ENCODE measurements at regions not wholly inside any gene's neighbourhood (a gene's known extent, or its start where the extent isn't known, plus 50 kb on each side); places are given as distances from the start of the nearest gene placed in this dataset.
"Not testable (repeated sequence)": the region's sequence is repeated elsewhere in the genome, so short reads cannot be mapped to it uniquely, and the experiment has no call there.

GRCh38 chr7:114140561-114140960 is 221.8 kb upstream of the PPP1R3A start:
- intact Hi-C loops (cut with DNase I), result no loop called here
- no peak for DNase-seq (ENCODE audit: low spot score)

- intact Hi-C loops (cut with DNase I), result not testable (repeated sequence)
These were observed 220.9 kb upstream of the PPP1R3A start for GRCh38 chr7:114139690-114140089.

GRCh38 chr7:114138587-114138986 is 219.8 kb upstream of the PPP1R3A start:
- DNase-seq (ENCODE audit: low spot score), result no peak
- intact Hi-C loops (cut with DNase I), result no loop called here

More at GRCh38 chr7:114139690-114140089, 220.9 kb upstream of the PPP1R3A start:
- not testable (repeated sequence) for DNase-seq (ENCODE audit: low spot score)

GRCh38 chr7:114133717-114134116 is 214.9 kb upstream of the PPP1R3A start:
- intact Hi-C loops (cut with DNase I), result no loop called here
- DNase-seq (ENCODE audit: low spot score), result no peak

GRCh38 chr7:114130866-114131265 is 212.1 kb upstream of the PPP1R3A start:
- intact Hi-C loops (cut with DNase I), result no loop called here
- no peak for DNase-seq (ENCODE audit: low spot score)

- intact Hi-C loops (cut with DNase I), result no loop called here
- DNase-seq (ENCODE audit: low spot score), result no peak
These were observed 210.1 kb upstream of the PPP1R3A start for GRCh38 chr7:114128880-114129279.

GRCh38 chr7:114126095-114126494 is 207.3 kb upstream of the PPP1R3A start:
- no peak for DNase-seq (ENCODE audit: low spot score)
- intact Hi-C loops (cut with DNase I), result no loop called here

- intact Hi-C loops (cut with DNase I), result no loop called here
- DNase-seq (ENCODE audit: low spot score), result no peak
These were observed 194.0 kb upstream of the PPP1R3A start for GRCh38 chr7:114112806-114113205.

GRCh38 chr7:114110666-114111065 is 191.9 kb upstream of the PPP1R3A start:
- intact Hi-C loops (cut with DNase I), result no loop called here
- no peak for DNase-seq (ENCODE audit: low spot score)

GRCh38 chr7:114109721-114110120 is 190.9 kb upstream of the PPP1R3A start:
- no peak for DNase-seq (ENCODE audit: low spot score)
- intact Hi-C loops (cut with DNase I), result no loop called here

GRCh38 chr7:114109304-114109703 is 190.5 kb upstream of the PPP1R3A start:
- intact Hi-C loops (cut with DNase I), result no loop called here
- no peak for DNase-seq (ENCODE audit: low spot score)

GRCh38 chr7:114108510-114108909 is 189.7 kb upstream of the PPP1R3A start:
- intact Hi-C loops (cut with DNase I), result no loop called here

GRCh38 chr7:114107522-114107921 is 188.7 kb upstream of the PPP1R3A start:
- DNase-seq (ENCODE audit: low spot score), result no peak
- intact Hi-C loops (cut with DNase I), result no loop called here

More at GRCh38 chr7:114108510-114108909, 189.7 kb upstream of the PPP1R3A start:
- no peak for DNase-seq (ENCODE audit: low spot score)

GRCh38 chr7:114104035-114104434 is 185.2 kb upstream of the PPP1R3A start:
- intact Hi-C loops (cut with DNase I), result no loop called here
- DNase-seq (ENCODE audit: low spot score), result no peak

- DNase-seq (ENCODE audit: low spot score), result no peak
- intact Hi-C loops (cut with DNase I), result no loop called here
These were observed 184.2 kb upstream of the PPP1R3A start for GRCh38 chr7:114102996-114103395.

GRCh38 chr7:114102131-114102530 is 183.3 kb upstream of the PPP1R3A start:
- intact Hi-C loops (cut with DNase I), result no loop called here
- no peak for DNase-seq (ENCODE audit: low spot score)

- no peak for DNase-seq (ENCODE audit: low spot score)
- intact Hi-C loops (cut with DNase I), result no loop called here
These were observed 182.0 kb upstream of the PPP1R3A start for GRCh38 chr7:114100810-114101209.

GRCh38 chr7:114099337-114099736 is 180.5 kb upstream of the PPP1R3A start:
- DNase-seq (ENCODE audit: low spot score), result no peak
- intact Hi-C loops (cut with DNase I), result no loop called here

- DNase-seq (ENCODE audit: low spot score), result no peak
- intact Hi-C loops (cut with DNase I), result no loop called here
These were observed 177.1 kb upstream of the PPP1R3A start for GRCh38 chr7:114095885-114096284.

- intact Hi-C loops (cut with DNase I), result loop anchor here (10.0 kb wide), 3 partner anchors 326 to 1386 kb away; partner anchors contain the start of gene FOXP2
These were observed 169.7 kb upstream of the PPP1R3A start for GRCh38 chr7:114088470-114088940.

GRCh38 chr7:114087653-114088469 is 169.1 kb upstream of the PPP1R3A start:
- DNase-seq (ENCODE audit: low spot score), result no peak
- intact Hi-C loops (cut with DNase I), result loop anchor here (10.0 kb wide), 3 partner anchors 327 to 1387 kb away; partner anchors contain the start of gene FOXP2

More at GRCh38 chr7:114088470-114088940, 169.7 kb upstream of the PPP1R3A start:
- DNase-seq (ENCODE audit: low spot score), result no peak
